ENCODE measurements at regions not wholly inside any gene's neighbourhood (a gene's known extent, or its start where the extent isn't known, plus 50 kb on each side); places are given as distances from the start of the nearest gene placed in this dataset.

- Mint-ChIP-seq H3K4me1 (ENCODE audit: low read depth) (peaks cover 85% of the 10 kb centered on the region), H3K36me3 (ENCODE audit: low read depth) (peaks cover 9% of the 10 kb centered on the region), H3K27me3 (ENCODE audit: insufficient read depth) (peaks cover 2% of the 10 kb centered on the region; the same call in 1 of the 2 replicates), H3K9me3 (peaks cover 5% of the 10 kb centered on the region), H3K4me3 (no peak overlapping the region; the same call in 1 of the 2 replicates), H3K27ac (peak overlapping the region; percentile 1; the same call in 1 of the 2 replicates)
- DNase-seq = no peak
- no peak for TF ChIP-seq CTCF (IDR thresholded peaks at IDR 0.05)
Observed at GRCh38 chr12:46917821-46918220, 92.0 kb upstream of the SLC38A4 start.

- Mint-ChIP-seq H3K27ac (no peak overlapping the region), H3K9me3 (peaks cover 5% of the 10 kb centered on the region; the same call in 1 of the 2 replicates), H3K27me3 (ENCODE audit: insufficient read depth) (peaks cover 2% of the 10 kb centered on the region; the same call in 1 of the 2 replicates), H3K36me3 (ENCODE audit: low read depth) (peaks cover 9% of the 10 kb centered on the region), H3K4me3 (no peak overlapping the region), H3K4me1 (ENCODE audit: low read depth) (peaks cover 87% of the 10 kb centered on the region)
- no peak for TF ChIP-seq CTCF (IDR thresholded peaks at IDR 0.05)
- no peak for DNase-seq
Observed at GRCh38 chr12:46918631-46919030, 92.8 kb upstream of the SLC38A4 start.

- H3K27me3 Mint-ChIP-seq (ENCODE audit: insufficient read depth) = peaks cover 2% of the 10 kb centered on the region; the same call in 1 of the 2 replicates
- H3K4me3 Mint-ChIP-seq = peak overlapping the region; percentile 69
- no peak for DNase-seq
- peak overlapping the region; percentile 87 for H3K27ac Mint-ChIP-seq
- peaks cover 79% of the 10 kb centered on the region for H3K4me1 Mint-ChIP-seq (ENCODE audit: low read depth)
- TF ChIP-seq CTCF (IDR thresholded peaks at IDR 0.05) = no peak
- peaks cover 9% of the 10 kb centered on the region for H3K36me3 Mint-ChIP-seq (ENCODE audit: low read depth)
- H3K9me3 Mint-ChIP-seq = peaks cover 5% of the 10 kb centered on the region; the same call in 1 of the 2 replicates
Observed at GRCh38 chr12:46919666-46920400, 94.0 kb upstream of the SLC38A4 start.

GRCh38 chr12:46920499-46920898 lies 94.7 kb upstream of the SLC38A4 start:
- no peak for TF ChIP-seq CTCF (IDR thresholded peaks at IDR 0.05)
- peak overlapping the region; percentile 42; the same call in 1 of the 2 replicates for H3K4me3 Mint-ChIP-seq
- peak overlapping the region; percentile 87 for H3K27ac Mint-ChIP-seq
- H3K4me1 Mint-ChIP-seq (ENCODE audit: low read depth) = peaks cover 72% of the 10 kb centered on the region
- H3K9me3 Mint-ChIP-seq = peaks cover 5% of the 10 kb centered on the region; the same call in 1 of the 2 replicates
- DNase-seq = no peak
- H3K36me3 Mint-ChIP-seq (ENCODE audit: low read depth) = peaks cover 9% of the 10 kb centered on the region
- H3K27me3 Mint-ChIP-seq (ENCODE audit: insufficient read depth) = peaks cover 2% of the 10 kb centered on the region; the same call in 1 of the 2 replicates

- no peak overlapping the region; the same call in 1 of the 2 replicates for H3K4me3 Mint-ChIP-seq
- peak overlapping the region; percentile 87 for H3K27ac Mint-ChIP-seq
- H3K36me3 Mint-ChIP-seq (ENCODE audit: low read depth) = peaks cover 13% of the 10 kb centered on the region
- no peak for TF ChIP-seq CTCF (IDR thresholded peaks at IDR 0.05)
- H3K9me3 Mint-ChIP-seq = peaks cover 5% of the 10 kb centered on the region; the same call in 1 of the 2 replicates
- H3K4me1 Mint-ChIP-seq (ENCODE audit: low read depth) = peaks cover 72% of the 10 kb centered on the region
- H3K27me3 Mint-ChIP-seq (ENCODE audit: insufficient read depth) = peaks cover 2% of the 10 kb centered on the region; the same call in 1 of the 2 replicates
- DNase-seq = peak; percentile 55
Observed at GRCh38 chr12:46921048-46921763, 95.4 kb upstream of the SLC38A4 start.

All from HFFc6 (cell line).